ENCODE measurements at regions not wholly inside any gene's neighbourhood (a gene's known extent, or its start where the extent isn't known, plus 50 kb on each side); places are given as distances from the start of the nearest gene placed in this dataset.
"Not testable (repeated sequence)": the region's sequence is repeated elsewhere in the genome, so short reads cannot be mapped to it uniquely, and the experiment has no call there.

GRCh38 chr17:83203472-83204221 is 124.2 kb downstream of the METRNL start:
- no peak for DNase-seq (ENCODE audit: low read depth in 2 of 2)

DNA sequence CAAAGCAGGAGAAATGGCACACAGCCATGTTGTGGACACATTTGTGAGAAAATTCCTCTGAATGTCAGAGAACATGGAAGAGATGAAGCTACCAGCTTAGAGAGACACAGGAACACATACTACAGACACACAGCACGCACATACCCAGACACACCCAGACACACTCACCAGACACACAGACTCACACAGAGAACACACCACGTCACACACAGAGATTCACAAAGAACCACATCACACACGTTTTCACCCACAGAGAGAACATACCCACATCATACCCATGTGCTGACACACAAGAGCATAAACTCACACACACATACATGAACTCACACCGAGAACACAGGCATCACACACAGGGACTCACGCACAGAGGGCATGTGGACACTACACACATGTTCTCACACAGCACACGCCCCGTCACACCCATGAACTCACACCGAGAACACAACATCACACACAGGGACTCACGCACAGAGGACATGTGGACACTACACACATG is 124.9 kb downstream of the METRNL start:
- DNase-seq (ENCODE audit: low read depth in 2 of 2) = no peak

DNA sequence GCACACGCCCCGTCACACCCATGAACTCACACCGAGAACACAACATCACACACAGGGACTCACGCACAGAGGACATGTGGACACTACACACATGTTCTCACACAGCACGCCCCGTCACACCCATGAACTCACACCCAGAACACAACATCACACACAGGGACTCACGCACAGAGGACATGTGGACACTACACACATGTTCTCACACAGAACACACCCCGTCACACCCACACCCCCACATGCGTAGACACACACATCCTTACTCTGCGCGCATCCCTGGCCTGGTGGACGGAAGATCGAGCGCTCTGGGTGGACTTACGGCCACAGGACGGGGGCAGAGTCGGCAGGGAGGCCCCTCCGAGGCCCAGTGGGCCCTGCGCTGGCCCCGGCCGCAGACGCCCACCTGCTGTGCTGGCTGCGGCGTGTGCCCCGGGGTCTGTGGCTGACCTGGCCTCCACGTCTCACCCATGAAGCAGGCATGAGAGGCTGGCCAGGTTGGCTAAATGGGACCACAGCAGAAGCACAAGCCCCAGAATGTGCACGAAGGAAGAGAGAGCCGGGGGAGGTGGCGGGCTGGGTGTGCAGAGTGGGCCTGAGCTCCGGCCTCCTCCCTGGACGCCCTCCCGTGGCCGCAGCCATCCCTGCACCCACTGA is 125.5 kb downstream of the METRNL start:
- not testable (repeated sequence) for DNase-seq (ENCODE audit: low read depth in 2 of 2)

DNA sequence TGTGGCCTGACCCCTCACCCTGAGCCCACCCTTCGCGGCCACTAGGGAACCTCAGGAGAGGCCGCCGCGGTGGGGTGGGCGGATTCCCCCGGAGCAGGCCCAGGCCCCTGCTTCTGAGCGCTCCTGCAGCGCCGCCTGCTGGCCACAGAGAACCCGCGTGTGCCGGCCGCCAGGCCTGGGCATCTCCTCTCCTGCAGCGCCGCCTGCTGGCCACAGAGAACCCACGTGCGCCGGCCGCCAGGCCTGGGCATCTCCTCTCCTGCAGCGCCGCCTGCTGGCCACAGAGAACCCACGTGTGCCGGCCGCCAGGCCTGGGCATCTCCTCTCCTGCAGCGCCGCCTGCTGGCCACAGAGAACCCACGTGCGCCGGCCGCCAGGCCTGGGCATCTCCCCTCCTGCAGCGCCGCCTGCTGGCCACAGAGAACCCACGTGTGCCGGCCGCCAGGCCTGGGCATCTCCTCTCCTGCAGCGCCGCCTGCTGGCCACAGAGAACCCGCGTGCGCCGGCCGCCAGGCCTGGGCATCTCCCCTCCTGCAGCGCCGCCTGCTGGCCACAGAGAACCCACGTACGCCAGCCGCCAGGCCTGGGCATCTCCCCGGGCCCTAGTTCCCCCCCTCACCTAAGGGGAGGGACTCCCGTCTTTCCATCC is 126.1 kb downstream of the METRNL start:
- DNase-seq (ENCODE audit: low read depth in 2 of 2) = peak in 1 of 2 donors; percentile 27

DNA sequence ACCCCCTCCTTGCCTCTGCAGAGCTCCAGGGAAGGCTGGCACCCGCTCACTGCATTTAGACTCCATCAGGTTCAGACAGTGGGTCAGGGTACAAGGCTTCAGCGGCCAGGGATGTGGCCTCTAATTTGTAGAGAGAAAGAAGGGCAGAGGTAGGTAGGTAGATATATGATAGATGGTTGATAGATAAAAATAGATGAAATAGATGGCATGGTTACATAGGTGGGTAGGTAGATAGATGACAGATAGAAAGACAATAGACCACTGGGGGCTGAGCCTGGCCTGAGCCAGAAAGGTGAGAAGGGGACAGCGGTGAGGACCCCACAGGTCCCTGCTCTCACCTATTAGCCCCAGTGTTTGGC is 126.6 kb downstream of the METRNL start:
- not testable (repeated sequence) for DNase-seq (ENCODE audit: low read depth in 2 of 2)

DNA sequence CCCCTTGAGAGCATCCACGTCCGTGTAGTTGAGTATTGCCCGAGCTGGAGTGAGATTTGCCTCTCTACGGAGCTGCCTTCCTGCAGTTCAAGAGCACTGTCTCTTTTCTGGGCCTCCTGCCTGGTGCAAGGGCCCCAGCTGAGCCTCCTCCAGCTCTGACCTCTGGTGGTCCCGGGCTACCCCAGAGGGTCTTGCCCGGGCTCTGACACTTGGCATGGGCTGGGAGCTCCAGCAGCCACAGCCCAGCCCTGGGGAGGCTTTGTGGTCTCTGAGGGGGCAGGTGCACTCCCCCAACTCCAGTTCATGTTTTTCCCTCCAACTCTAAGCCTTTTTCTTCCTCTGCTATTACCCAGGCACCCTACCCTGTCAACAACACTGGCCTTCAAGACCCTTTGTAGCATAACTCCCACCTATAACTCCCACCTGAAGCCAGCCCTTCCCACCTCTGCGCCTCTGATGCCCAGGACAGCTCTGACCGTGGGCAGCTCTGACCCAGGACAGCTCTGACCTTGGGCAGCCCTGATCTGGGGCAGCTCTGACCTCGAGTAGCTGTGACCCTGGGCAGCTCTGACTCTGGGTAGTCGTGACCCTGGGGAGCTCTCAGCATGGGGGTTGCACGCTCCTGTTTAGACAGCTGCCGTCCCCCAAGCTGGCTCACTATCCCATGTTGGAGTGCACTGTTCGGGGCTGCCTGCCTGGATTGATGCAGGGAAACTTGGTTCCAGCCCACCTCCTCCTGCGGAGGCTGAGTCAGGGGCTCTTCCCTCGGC is 127.6 kb downstream of the METRNL start:
- DNase-seq (ENCODE audit: low read depth in 2 of 2) = not testable (repeated sequence)

GRCh38 chr17:83247001-83247400 is 167.6 kb downstream of the METRNL start:
- not testable (repeated sequence) for DNase-seq (ENCODE audit: low read depth in 2 of 2)

Measured in stimulated activated CD8-positive, alpha-beta memory T cell treated with anti-CD3 and anti-CD28 coated beads, Interleukin-7, amount 100 ng/mL, for 4 hours (primary cell).